BE2C (cell line): ENCODE measurements at regions not wholly inside any gene's neighbourhood (a gene's known extent, or its start where the extent isn't known, plus 50 kb on each side); places are given as distances from the start of the nearest gene placed in this dataset.

Source experiments
- DNase-seq: peaks from one replicate; pipeline ENCODE4 v3.0.0-alpha.2; 2020
- H3K27me3 ChIP-seq: fragments of 250-450 bp; sonication (Bioruptor Pico); 2 replicates; pipeline ENCODE4 v1.5.1; 2020; ENCODE audit warnings: mild to moderate bottlenecking
- H3K36me3 ChIP-seq: fragments of 250-450 bp; sonication (Bioruptor Pico); 2 replicates; pipeline ENCODE4 v1.5.1; 2020; ENCODE audit warnings: mild to moderate bottlenecking
- H3K4me1 ChIP-seq: fragments of 250-450 bp; sonication (Bioruptor Pico); 2 replicates; pipeline ENCODE4 v1.5.1; 2020
- H3K4me3 ChIP-seq: 2 replicates; pipeline ENCODE4 v1.5.1; 2011; ENCODE audit warnings: low read depth, low read length
- H3K9me3 ChIP-seq: fragments of 250-450 bp; sonication (Bioruptor Pico); 2 replicates; pipeline ENCODE4 v1.5.1; 2020
- TF ChIP-seq, protein P1 (sequence below): IDR thresholded peaks from 2 replicates; pipeline ENCODE4 v1.5.1; 2012; ENCODE audit warnings: mild to moderate bottlenecking, low read depth, low read length

DNA sequence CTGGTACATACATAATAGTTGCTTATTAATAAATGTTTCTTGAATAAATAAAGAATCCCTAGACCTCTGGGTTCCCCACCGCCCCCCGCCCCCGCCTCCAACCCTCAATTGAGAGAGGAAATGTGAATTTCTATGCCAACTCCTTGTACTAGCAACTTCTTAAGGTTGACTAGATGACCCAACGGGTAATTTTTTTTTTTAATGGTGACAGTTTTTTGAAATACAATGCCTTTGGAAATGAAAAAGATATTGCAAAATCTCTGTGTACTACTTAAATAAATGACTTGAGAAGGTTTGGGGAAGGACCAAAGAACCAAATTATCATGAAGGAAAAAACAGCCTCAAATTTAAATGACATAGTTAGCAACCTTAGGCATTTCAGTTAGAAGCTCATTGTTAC is 640.3 kb downstream of the TBC1D4 start:
- H3K4me1 ChIP-seq = no peaks in the 10 kb centered on the region
- H3K36me3 ChIP-seq = no peaks in the 10 kb centered on the region
- no peaks in the 10 kb centered on the region for H3K9me3 ChIP-seq
- TF ChIP-seq, protein P1, sequence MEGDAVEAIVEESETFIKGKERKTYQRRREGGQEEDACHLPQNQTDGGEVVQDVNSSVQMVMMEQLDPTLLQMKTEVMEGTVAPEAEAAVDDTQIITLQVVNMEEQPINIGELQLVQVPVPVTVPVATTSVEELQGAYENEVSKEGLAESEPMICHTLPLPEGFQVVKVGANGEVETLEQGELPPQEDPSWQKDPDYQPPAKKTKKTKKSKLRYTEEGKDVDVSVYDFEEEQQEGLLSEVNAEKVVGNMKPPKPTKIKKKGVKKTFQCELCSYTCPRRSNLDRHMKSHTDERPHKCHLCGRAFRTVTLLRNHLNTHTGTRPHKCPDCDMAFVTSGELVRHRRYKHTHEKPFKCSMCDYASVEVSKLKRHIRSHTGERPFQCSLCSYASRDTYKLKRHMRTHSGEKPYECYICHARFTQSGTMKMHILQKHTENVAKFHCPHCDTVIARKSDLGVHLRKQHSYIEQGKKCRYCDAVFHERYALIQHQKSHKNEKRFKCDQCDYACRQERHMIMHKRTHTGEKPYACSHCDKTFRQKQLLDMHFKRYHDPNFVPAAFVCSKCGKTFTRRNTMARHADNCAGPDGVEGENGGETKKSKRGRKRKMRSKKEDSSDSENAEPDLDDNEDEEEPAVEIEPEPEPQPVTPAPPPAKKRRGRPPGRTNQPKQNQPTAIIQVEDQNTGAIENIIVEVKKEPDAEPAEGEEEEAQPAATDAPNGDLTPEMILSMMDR = no peak
- H3K27me3 ChIP-seq = no peaks in the 10 kb centered on the region
- DNase-seq = no peak
- no peak overlapping the region for H3K4me3 ChIP-seq

DNA sequence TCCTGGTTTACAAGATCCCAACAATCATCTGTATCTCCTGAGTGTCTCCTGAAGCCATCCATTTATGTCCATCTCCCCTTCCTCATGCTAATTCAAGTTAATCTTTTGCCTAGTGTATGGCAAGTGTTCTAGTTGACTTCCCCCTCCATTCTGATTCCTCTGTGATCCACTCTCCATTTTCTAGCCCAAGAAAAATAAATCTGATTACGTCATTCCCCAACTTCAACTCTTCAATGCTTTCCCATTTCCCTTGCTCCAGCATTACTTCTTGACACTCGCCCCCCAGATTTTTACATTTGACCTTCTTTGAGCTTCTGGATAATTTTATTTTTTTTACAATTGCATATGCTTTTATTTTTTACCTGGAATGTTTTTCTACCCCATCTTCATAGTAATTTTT is 640.8 kb downstream of the TBC1D4 start:
- Histone ChIP-seq H3K9me3 (no peaks in the 10 kb centered on the region), H3K27me3 (no peaks in the 10 kb centered on the region), H3K36me3 (no peaks in the 10 kb centered on the region), H3K4me1 (no peaks in the 10 kb centered on the region), H3K4me3 (no peak overlapping the region)
- TF ChIP-seq, protein P1 = no peak
- DNase-seq = no peak

GRCh38 chr13:74839656-74840055 is 642.3 kb downstream of the TBC1D4 start:
- Histone ChIP-seq H3K4me1 (no peaks in the 10 kb centered on the region), H3K36me3 (no peaks in the 10 kb centered on the region), H3K9me3 (no peaks in the 10 kb centered on the region), H3K27me3 (no peaks in the 10 kb centered on the region), H3K4me3 (no peak overlapping the region)
- TF ChIP-seq, protein P1 = no peak
- DNase-seq = no peak

- no peak overlapping the region for H3K4me3 ChIP-seq
- H3K36me3 ChIP-seq = no peaks in the 10 kb centered on the region
These were observed 643.9 kb downstream of the TBC1D4 start for GRCh38 chr13:74838096-74838495.

GRCh38 chr13:74836628-74837027 is 645.3 kb downstream of the TBC1D4 start:
- TF ChIP-seq, protein P1 = no peak
- Histone ChIP-seq H3K36me3 (no peaks in the 10 kb centered on the region), H3K9me3 (no peaks in the 10 kb centered on the region), H3K4me1 (no peaks in the 10 kb centered on the region), H3K4me3 (no peak overlapping the region), H3K27me3 (no peaks in the 10 kb centered on the region)
- DNase-seq = no peak

More at GRCh38 chr13:74838096-74838495, 643.9 kb downstream of the TBC1D4 start:
- Histone ChIP-seq H3K4me1 (no peaks in the 10 kb centered on the region), H3K9me3 (no peaks in the 10 kb centered on the region), H3K27me3 (no peaks in the 10 kb centered on the region)
- no peak for DNase-seq
- TF ChIP-seq, protein P1 = no peak

DNA sequence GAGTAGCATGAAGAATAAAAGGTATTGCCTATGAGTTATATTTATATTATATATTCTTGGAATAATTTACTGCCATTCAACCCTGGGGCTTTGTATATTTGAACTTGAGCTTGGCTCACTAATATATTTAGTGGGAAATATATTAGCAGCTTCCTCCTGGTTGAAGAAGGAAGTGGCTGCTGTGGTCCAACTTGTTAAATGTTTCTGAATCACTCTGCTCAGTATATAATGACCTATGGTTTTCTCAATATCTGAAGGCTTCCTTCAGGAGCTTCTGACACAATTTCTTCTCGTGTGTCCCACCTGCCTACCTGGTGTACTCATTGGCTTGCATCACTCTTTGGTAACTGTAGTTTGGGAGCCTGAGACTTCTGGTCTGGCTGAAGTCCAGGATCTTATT is 646.4 kb downstream of the TBC1D4 start:
- no peaks in the 10 kb centered on the region for H3K27me3 ChIP-seq
- H3K9me3 ChIP-seq = no peaks in the 10 kb centered on the region
- H3K4me1 ChIP-seq = no peaks in the 10 kb centered on the region
- TF ChIP-seq, protein P1 = no peak
- H3K4me3 ChIP-seq = no peak overlapping the region
- H3K36me3 ChIP-seq = no peaks in the 10 kb centered on the region
- DNase-seq = no peak
